ENCODE measurements at regions not wholly inside any gene's neighbourhood (a gene's known extent, or its start where the extent isn't known, plus 50 kb on each side); places are given as distances from the start of the nearest gene placed in this dataset.

DNA sequence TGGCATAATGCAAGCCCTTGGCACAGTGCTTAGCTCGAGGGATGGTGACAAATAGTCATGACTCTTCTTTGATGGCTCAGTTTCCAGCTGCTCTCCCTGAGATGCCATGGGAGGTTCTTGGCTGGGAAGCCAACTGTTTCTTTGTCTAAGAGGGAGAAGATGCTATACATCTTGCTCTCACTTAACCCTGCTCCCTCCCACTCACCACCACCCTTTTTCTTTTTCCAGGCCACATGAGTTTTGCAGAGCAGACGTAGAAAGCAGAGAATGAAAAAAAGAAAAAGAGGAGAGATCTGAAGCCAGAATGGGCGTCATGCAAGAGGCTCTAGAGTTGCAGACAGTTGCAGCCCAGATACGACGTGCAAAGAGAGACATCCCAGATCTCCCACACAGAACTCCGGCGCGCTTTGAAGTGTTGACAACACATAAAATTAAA, 160.5 kb downstream of the FGF18 start:
- DNase-seq (ENCODE audit: low spot score), result no peak

DNA sequence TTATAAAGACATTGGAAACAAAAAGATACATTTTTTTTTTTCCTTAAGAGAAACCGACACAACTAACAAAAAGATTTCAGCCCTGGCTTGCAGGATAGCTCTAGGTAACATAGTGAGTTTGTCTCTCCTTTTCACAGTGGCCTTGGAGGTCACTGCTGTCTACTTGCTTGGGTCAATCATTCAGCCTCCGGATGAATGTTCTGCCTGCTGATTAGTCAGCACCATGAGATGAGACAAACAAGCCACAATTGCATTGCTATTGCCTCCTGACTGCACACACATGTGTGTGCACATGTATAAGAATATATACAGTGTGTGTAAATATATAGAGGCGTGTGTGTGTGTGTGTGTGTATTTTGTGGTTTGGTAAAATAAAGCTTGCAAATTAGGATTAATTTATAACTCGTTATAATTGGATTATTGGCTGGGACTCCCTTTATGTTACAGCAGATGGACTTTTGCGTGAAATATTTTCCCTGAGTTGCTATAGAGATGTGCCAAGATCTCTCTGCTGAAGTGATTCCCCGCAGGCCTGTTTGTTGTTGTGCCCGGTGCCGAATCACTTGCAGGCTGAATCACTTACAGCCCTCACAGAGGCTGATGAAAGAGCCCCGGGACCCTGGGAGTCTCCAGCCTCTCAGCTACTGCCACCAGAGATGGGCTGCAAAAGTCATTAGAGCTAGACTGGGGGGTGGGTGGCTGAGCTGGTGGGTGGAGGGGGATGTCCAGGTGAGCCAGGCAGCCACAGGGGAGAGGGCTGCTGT, 161.2 kb downstream of the FGF18 start:
- DNase-seq (ENCODE audit: low spot score), result no peak

DNA sequence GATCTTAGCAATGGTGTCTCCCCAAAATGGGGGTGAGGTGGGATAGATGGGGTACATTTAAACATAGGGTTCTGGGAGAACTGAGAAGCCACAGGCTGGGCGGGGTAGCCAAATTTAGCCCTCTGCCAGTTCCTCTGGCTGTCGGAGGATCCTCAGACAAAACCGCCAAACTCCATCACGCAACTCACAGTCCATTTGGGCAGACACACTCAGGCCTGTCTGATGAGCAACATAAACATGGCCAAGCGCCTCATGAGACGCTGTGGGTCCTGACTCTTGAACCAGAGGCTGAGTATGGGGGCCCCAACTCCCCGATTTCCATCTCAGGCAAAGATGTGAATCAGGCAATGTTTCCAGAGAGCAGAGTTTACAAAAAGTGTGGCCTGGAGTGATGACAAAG, 162.3 kb downstream of the FGF18 start:
- DNase-seq (ENCODE audit: low spot score), result no peak

DNA sequence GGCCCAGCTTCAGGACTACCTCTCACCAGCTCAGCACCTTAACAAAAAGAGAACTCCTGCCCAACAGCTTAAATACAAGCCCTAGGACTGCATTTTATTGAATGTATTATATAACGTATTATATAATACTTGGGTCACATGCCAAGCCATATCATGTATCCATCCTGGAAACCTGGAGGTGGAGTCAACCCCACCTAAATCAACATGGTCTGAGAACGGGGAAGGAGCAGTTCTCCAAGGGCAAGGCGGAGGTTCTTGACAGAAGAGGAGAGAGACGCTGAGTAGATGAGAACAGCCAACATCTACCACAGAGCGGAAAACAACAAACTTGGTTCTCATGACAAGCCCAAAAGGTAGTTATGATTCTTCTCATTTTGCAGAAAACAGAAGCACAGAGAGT, 163.4 kb downstream of the FGF18 start:
- no peak for DNase-seq (ENCODE audit: low spot score)

DNA sequence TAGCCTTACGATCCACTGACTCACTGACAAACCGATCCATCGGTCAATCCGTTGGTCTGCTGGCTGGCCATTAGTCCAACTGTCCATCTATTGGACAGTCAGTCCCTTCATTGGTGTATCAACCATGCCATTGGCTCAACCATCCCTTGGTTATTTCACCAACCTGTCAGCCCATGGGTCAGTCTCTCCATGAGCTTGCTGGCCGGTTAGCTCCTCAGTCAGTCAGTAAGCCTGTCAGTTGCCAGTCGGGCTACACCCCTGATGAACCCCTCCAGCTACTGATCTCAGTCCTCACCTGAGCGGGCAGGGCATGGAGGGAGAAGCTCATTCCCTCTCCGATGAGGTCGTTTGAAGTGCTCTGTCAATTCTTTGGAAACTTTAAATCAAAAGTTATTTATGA, 166.5 kb downstream of the FGF18 start:
- no peak for DNase-seq (ENCODE audit: low spot score)

DNA sequence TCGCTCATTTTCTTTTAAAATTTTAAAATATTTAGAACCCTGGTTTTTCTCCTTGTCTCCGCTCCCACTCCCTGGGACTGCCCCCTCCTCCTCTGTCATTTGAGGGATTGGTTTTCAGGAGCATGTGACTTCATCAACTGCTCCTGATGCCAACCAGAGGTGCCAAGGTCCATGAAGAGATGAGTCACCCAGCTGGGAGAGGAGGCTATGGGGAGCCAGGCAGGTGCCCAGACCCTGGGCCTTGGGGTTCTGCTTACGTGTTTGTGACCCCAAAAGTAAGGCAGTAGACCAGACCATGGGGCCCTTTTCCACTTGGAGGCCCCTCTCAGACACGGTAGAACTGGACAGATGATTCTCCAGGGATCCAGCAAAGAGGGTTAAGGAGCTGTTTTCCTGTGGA, 167.0 kb downstream of the FGF18 start:
- DNase-seq (ENCODE audit: low spot score), result peak; percentile 9

DNA sequence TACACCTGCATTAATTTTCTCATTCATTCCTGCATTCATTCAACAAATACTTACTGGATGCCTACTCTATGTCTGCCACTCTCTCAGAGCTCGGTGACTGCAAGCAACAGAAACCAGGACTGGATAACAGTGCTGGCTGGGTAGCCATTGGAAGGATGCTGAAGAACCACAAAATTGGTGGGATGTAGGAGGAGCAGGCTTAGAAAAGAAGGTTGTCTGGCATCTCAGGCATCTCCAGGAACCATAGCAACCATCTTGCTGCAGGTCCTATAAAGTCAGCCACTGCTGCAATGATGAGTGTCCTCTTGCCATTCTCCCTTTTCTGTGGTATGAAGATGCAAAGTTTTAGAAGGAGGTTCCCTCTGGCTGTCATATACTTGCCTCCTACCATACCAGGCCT, 168.6 kb downstream of the FGF18 start:
- no peak for DNase-seq (ENCODE audit: low spot score)

DNA sequence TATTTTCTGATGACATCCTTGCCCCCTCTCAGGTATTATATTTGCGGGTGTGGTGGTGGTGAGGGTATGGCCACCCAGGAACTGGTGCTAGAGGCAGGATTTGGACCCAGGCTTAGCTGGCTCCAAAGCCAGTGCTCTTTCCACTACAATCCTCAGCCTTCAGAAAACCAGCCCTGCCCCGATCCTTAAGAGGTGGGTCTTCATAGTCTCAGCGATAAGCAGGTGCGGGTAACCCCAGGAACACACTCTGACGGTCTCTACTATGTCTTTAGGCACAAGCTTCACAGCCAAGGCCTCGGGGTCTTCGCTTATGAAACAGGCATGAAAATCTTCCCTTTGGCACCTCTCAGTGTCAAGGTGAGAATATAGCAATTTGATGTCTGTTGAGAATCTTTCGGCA, 169.3 kb downstream of the FGF18 start:
- DNase-seq (ENCODE audit: low spot score), result no peak

DNA sequence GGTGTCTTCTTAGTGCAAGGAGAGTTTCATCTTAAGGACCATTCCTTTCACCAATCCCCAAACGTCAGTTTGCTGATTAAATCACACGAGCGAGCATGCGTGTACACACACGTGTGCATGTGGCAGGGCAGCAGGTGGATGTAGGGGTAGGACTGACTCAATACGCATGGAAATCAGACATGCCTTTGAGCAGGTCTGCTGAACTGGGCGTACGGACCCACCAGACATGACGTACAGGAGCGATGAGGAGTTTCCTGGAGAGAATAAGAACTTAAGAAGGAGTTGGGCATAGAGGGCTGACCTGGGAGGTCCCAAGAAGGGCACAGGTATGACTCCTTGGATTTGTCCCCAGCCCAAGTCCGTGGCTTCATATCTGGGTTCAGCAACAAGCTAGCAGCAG, 170.0 kb downstream of the FGF18 start:
- DNase-seq (ENCODE audit: low spot score), result no peak

DNA sequence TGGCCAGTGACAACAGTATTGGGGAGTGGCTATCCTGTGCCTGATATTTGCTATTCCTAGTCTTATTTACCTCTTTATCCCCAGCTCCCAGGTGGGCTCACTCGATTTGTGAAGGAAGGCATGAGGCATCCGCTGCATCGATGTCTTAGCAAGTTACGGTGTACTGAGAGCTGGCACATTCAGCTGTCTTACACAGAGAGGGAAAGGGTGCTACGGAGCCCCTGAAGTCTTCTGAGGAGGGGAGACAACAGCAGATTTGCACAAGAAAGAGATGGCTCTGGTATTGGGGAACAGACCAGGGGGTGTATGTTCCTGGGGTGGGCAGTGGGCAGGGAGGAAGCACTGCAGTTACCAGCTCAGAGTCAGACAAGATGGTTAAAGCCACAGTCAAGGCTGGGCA, 172.6 kb downstream of the FGF18 start:
- DNase-seq (ENCODE audit: low spot score), result no peak

DNA sequence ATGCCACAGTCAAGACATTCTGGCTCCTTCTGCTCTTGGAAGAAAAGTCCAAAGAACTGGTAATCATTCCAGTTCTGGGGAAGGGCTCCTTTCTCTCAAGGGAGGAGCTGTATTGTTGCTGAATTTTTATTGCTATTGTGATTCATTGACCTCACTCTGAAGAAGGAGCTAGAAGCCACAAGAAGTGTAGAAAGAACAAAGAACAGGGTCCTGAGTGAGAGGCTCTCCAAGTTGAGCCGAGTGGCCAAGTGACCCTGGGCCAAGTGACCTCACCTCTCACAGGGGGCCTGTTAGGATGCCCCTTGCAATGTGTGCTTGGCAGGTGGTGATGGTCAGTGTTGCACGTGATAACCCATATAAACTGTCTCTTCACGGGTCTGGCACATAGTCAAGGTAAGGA, 173.3 kb downstream of the FGF18 start:
- DNase-seq (ENCODE audit: low spot score), result no peak

DNA sequence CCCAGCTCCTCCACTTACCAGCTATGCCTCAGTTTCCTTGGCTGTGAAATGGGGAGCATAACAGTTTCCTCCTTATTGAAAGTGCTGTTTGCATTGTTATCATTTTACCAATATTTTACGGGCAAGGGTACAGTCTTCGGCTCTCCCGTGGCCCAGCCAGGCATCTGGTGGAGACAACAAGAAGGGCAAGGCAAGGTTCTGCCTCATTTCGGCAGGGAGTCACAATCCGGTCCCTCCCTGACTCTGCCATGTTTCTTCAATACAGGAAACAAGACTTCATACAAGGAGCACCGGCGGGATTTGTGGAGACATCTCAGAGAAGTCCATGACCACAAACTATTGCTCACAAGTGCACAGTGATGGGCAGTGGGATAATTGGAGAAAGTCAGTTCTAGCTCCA, 174.0 kb downstream of the FGF18 start:
- no peak for DNase-seq (ENCODE audit: low spot score)

DNA sequence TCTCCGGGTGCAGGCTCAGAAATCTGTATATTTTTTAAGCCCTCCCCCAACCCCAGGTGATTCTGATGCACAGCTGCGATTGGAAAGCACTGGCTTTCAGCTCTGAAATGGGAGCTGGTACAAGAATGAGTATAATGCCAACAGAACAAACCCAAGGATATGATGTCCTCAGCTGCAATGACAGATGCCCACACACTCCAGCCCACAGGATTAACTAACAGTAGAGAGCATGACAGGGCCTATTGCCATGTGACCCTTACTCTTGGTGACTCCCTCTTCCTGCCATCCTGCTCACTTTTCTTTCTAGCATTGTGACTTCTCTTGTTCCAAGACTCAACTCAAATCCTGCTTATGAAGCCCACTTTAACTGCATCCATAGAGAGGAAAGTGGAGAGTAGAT, 174.5 kb downstream of the FGF18 start:
- DNase-seq (ENCODE audit: low spot score), result no peak

DNA sequence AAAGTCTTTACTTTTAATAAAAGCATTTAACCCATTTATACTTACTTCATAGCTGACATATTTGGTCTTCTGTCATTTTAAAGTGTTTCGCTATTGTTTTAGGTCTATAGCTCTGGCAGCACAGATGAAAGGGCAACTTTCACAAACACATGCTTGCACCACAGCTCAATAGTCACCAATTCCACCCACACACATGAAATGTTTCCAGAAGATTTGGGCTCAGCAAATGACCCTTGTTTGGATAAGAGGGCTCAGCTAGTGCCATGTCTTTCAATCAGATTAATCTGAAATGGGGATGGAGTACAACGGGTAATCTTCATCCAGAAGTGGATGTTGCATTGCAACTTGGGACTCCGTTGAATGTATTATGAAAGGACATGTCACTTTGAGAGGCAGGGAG, 176.0 kb downstream of the FGF18 start:
- no peak for DNase-seq (ENCODE audit: low spot score)

DNA sequence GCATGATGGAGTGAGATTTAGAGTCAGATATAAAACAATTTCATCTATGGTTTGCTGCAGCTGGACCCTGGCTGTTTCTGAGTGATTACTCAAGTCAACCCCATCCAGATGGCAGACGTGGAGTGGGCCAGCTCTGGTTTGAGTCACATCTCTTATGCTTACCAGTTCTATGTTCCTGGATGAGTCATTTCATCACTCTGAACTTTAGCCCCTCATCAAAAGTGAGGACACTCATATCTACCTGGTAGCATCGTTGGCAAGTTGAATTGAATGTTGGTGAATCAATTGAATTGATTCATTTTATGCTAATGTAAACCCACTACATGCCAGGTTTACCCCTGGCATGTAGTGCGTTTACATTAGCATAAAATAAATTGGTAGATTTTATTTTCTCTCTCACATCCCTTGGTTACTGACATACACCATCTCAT, 176.4 kb downstream of the FGF18 start:
- DNase-seq (ENCODE audit: low spot score), result peak; percentile 10

DNA sequence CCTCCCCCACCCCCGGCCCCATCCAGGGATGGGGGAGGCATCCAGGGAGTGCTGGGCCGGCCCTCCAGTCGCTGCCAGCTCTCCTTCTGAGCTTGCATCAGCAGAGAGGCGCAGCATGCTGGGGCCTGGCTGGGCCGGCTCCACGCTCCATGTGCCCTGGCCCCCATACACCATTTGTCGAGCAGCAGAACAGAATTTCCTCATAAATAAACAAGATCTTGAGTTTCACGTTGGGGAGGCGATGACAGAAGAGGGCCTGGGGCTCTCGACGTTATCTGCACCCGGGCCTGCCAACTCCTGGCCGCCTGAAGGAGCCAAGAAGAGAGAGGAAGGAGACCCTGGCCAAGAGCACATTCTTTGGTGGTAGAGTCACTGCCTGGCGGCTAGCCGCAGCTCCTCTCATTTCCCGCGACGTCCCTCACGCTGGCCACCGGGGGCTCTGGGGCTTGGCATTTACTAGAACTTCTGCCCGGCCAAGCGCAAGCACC, 177.0 kb downstream of the FGF18 start:
- DNase-seq (ENCODE audit: low spot score), result no peak

DNA sequence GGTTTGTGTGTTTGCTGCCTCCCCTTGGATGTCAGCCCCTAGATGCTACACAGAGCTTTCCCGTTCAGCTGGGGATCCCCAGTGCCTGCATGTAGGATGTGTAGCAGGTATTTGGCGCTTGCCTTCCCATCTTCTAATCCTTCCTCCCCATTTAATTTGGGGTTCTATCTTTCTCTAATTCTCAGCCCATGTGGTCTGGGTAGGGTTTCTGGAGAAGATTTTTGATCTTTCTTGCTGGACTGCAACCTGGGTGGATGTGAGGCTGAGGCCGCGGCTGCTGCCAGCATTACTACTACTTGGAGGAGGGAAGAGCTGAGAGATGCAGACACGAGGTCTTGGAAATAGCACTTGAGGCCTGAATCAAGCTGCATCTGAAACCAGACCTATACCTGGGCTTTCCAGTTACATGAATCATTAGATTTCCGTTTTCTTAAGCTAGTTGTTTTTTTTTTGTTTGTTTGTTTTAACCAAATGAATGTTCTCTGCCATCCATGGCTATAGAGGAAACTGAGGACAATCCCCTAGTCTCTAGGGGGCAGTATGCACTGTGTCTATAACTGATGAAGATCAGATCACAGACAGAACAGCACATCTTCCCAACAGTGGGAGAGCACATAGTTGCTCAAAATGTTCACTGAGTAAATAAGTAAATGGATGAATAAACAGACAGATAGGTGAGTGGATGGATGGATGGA, 178.6 kb downstream of the FGF18 start:
- no peak for DNase-seq (ENCODE audit: low spot score)

DNA sequence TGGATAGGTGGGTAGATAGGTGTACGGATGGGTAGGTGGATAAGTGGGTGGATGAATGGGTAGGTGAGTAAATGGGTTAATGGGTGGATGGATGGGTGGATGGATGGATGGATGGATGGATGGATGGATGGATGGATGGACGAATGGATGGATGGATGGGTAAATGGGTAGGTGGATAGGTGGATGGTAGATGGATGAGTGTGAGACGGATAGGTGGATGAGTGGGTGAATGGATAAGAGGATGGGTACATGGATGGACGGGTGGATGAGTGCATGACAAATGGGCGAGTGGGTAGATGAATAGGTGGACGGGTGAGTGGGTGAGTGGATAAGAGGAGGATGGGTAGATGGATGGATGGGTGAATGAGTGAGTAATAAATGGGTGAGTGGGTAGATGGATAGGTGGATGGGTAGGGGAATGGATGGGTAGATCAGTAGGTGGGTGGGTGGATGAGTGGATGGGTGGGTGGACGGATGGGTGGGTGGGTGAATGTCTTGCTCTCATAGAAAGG, 179.2 kb downstream of the FGF18 start:
- no peak for DNase-seq (ENCODE audit: low spot score)

DNA sequence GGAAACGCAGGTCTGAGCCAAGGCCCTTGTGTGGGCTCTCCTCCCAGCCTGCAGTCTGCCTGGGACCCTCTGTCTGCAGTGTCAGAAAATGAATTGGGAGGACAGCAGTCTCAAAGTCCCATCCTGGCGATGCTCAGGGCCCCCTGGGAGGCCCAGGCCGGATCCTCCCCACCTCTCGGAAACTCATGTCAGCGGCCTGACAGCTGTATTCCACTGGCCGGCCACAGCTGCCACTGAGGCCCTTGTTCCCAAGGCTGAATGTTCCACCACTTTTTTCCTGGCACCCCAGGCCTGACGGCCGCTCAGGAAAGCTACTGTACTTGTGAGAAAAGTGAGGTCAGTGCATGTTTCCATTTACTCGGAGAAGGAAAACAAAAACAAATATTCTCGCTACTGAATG, 180.0 kb downstream of the FGF18 start:
- no peak for DNase-seq (ENCODE audit: low spot score)

DNA sequence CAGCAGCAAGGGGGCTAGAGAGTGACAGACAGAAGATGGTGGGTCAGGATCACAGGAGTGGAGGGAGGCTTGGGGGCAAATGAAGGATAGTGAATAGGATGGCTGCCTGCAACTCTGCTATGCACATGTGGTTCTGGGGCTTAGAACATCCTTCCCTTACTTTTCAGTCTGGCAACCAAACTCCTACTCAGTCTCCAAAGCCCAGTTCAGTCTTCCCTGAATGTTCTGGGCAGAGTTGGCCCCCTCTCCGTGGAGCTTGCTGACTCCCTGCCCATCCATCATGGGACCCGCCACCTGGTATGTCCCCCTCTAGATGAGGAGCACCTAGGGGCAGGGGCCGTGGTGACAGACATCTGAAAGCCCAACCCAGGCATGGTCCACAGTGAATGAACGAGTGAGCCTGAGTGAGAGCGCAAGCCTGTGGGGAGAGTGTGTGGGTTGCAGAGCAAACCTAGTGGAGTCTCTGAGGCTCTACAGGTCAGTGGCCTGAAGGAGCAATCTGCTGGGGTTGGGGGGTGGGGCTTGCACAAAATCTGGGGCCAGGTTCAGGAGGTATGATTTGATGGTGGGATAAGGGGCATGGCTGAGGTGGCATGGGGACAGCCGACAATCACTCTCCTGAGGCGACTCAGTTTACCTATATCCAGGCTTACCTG, 180.6 kb downstream of the FGF18 start:
- DNase-seq (ENCODE audit: low spot score), result no peak

DNA sequence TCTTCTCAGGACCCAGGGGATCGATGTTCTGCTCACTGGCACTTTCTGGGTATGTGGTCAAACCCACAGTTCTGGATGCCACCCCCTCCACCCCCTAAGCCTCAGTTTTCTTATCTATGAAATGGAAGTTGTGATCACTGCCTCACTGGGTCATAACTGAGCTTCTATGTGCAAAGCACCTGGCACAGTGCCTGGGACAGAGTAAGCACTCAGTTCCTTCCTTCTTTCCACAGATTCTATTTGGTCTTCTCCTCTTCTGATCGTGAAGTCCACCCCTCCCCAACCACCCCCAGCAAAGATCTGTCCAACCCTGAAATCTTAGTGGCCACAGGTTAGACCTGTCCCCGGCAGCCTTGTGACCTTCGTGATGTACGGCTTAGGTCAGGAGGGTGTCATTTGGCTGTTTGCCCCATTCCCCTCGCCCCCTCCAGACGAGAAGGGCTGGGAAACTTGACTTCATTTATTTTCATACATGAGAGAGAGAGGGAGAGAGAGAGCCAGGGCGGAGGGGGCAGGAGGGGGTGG, 181.4 kb downstream of the FGF18 start:
- DNase-seq (ENCODE audit: low spot score), result no peak

DNA sequence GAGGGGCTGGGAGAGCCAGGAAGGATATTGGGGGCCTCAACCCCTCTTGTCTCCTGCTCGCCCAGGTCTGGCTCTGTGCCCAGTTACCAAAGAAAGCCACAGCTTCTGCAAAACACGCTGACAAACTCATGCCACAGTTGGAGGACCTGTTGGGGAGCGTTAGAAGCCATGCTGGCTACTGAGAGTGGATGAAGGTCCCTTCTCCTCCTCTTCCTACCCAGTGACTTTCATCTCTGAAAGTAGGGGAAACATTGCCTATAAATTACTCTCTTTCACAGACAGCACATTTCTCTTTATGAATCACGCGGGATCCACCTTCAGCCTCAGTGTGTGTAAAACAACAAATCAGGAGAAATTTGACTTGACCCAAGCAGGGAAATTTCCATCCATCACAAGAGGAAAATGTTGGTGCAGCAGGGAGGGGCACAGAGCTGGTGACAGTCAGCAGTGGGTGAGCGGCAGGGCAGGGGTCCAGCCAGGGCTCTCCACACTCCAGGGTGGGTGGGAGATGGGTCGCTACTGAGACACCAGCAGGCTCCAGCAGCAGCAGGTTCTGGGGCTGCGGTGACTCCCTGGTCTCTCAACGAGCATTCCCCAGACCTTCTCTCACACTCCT, 181.9 kb downstream of the FGF18 start:
- no peak for DNase-seq (ENCODE audit: low spot score)

Data from HT-29 (cell line).